GM19328 (cell line): ENCODE measurements at regions not wholly inside any gene's neighbourhood (a gene's known extent, or its start where the extent isn't known, plus 50 kb on each side); places are given as distances from the start of the nearest gene placed in this dataset.

Experiments
- ATAC-seq: cut with Tn5 transposase; IDR thresholded peaks from one replicate; pipeline ENCODE4 v1.9.1; 2021; ENCODE audit warnings: mild to moderate bottlenecking, moderate library complexity; ENCODE audit not compliant: unreplicated experiment

- ATAC-seq = no peak
Observed at GRCh38 chr12:58252914-58253313, 311.5 kb downstream of the ATP23 start.

GRCh38 chr12:58253663-58254062 is 312.3 kb downstream of the ATP23 start:
- no peak for ATAC-seq

GRCh38 chr12:58254463-58255100 is 313.2 kb downstream of the ATP23 start:
- ATAC-seq = no peak

GRCh38 chr12:58262796-58263195 is 321.4 kb downstream of the ATP23 start:
- ATAC-seq = no peak

GRCh38 chr12:58263816-58264215 is 322.4 kb downstream of the ATP23 start:
- no peak for ATAC-seq

- no peak for ATAC-seq
Observed at GRCh38 chr12:58268069-58268468, 326.7 kb downstream of the ATP23 start.

- ATAC-seq = no peak
Observed at GRCh38 chr12:58269476-58269875, 328.1 kb downstream of the ATP23 start.

GRCh38 chr12:58270966-58271705 is 329.8 kb downstream of the ATP23 start:
- no peak for ATAC-seq

- ATAC-seq = no peak
Observed at GRCh38 chr12:58272461-58272860, 331.1 kb downstream of the ATP23 start.

GRCh38 chr12:58277231-58277630 is 335.9 kb downstream of the ATP23 start:
- no peak for ATAC-seq

GRCh38 chr12:58283553-58283952 is 342.2 kb downstream of the ATP23 start:
- ATAC-seq = no peak

- ATAC-seq = no peak
Observed at GRCh38 chr12:58285551-58285950, 344.2 kb downstream of the ATP23 start.

GRCh38 chr12:58286353-58286752 is 345.0 kb downstream of the ATP23 start:
- ATAC-seq = no peak

GRCh38 chr12:58288190-58288589 is 346.8 kb downstream of the ATP23 start:
- ATAC-seq = no peak

- no peak for ATAC-seq
Observed at GRCh38 chr12:58291106-58291505, 349.7 kb downstream of the ATP23 start.

- no peak for ATAC-seq
Observed at GRCh38 chr12:58293308-58293982, 352.1 kb downstream of the ATP23 start.

- ATAC-seq = no peak
Observed at GRCh38 chr12:58295268-58295667, 353.9 kb downstream of the ATP23 start.

GRCh38 chr12:58296863-58297262 is 355.5 kb downstream of the ATP23 start:
- ATAC-seq = no peak

GRCh38 chr12:58298803-58299202 is 357.4 kb downstream of the ATP23 start:
- ATAC-seq = no peak

GRCh38 chr12:58299371-58299770 is 358.0 kb downstream of the ATP23 start:
- ATAC-seq = no peak

GRCh38 chr12:58301038-58301729 is 359.8 kb downstream of the ATP23 start:
- ATAC-seq = no peak
